Spleen (tissue), 7 donors: ENCODE measurements at regions not wholly inside any gene's neighbourhood (a gene's known extent, or its start where the extent isn't known, plus 50 kb on each side); places are given as distances from the start of the nearest gene placed in this dataset.

ENCODE experiments used
- CTCF ChIP-seq, 11 experiments: fragments of 200-600 bp in 7 of 11; fragments of 450-650 bp in 4 of 11; sonication (generic) in 4 of 11; IDR thresholded peaks in 8 of 11; conservative IDR thresholded peaks in 3 of 11; 1 replicate in 7 of 11; 2 replicates in 4 of 11; pipeline versions ENCODE4 v1.4.0 to v1.8.0; 2016 to 2021; ENCODE audit warnings: antibody characterized with exemption in 11 of 11, inconsistent platforms in 4 of 11, mild to moderate bottlenecking in 1 of 11
- POLR2AphosphoS5 ChIP-seq, 3 donors: sonication (generic); formaldehyde crosslinking; IDR thresholded peaks; one replicate each; pipeline ENCODE4 v1.5.1; 2017; ENCODE audit warnings: antibody characterized with exemption in 3 of 3
- donor health status: DM: no; HTN: no; CAD: no; lungs with moderate emphysema.
- donor health status: DM: no; HTN: no; CAD: no.
- donor health status: DM: no; HTN: no; CAD: no.

DNA sequence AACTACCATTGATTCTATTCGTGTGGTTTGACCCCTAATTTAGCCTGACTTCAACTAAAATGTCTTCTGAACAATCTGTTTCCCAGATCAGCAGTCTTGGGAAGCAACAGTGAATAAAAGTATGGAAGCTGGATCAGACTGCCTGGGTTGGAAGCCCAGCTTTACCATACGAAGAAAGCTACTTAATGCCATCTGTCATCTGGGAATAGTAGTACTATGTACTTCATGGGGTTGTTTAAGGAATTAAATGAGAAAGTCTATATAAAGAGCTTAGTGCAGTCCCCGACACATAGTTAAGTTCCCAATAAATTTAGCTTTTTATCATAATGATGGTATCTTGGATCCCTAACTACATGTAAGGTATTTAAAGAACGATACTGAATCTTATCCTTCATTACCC, 151.5 kb upstream of the ERCC4 start:
- TF ChIP-seq CTCF (IDR thresholded peaks at IDR 0.05 in 8 of 11, conservative IDR thresholded peaks at IDR 0.05 in 3 of 11) (no peak), POLR2AphosphoS5 (IDR thresholded peaks at IDR 0.05) (no peak)
